Smooth muscle cell (in vitro differentiated cells): ENCODE measurements at regions not wholly inside any gene's neighbourhood (a gene's known extent, or its start where the extent isn't known, plus 50 kb on each side); places are given as distances from the start of the nearest gene placed in this dataset.

ENCODE experiments used
- DNase-seq: peaks from one replicate; lab custom pipeline; 2025; ENCODE audit not compliant: unreplicated experiment; lab: John Stamatoyannopoulos, UW
- H2AFZ ChIP-seq: fragments of 200-600 bp; sonication (generic); 2 replicates; pipeline ENCODE4 v1.6.0; 2016; ENCODE audit warnings: antibody characterized with exemption, low read depth, mild to moderate bottlenecking
- H3F3A ChIP-seq: fragments of 200-600 bp; sonication (generic); 2 replicates; pipeline ENCODE4 v1.6.0; 2017; ENCODE audit warnings: antibody characterized with exemption, low read depth
- H3K27ac ChIP-seq: fragments of 200-600 bp; sonication (generic); 2 replicates; pipeline ENCODE4 v1.5.1; 2016; ENCODE audit warnings: low read depth, mild to moderate bottlenecking
- H3K27me3 ChIP-seq: fragments of 200-600 bp; sonication (generic); 2 replicates; pipeline ENCODE4 v1.6.1; 2016; ENCODE audit warnings: low read depth, mild to moderate bottlenecking
- H3K36me3 ChIP-seq: fragments of 200-600 bp; sonication (generic); 2 replicates; pipeline ENCODE4 v1.5.1; 2016; ENCODE audit warnings: low read depth
- H3K4me1 ChIP-seq: fragments of 200-600 bp; sonication (generic); 2 replicates; pipeline ENCODE4 v1.5.1; 2016; ENCODE audit warnings: low read depth
- H3K4me2 ChIP-seq: fragments of 200-600 bp; sonication (generic); 2 replicates; pipeline ENCODE4 v1.6.0; 2016; ENCODE audit warnings: mild to moderate bottlenecking
- H3K4me3 ChIP-seq: fragments of 200-600 bp; sonication (generic); 2 replicates; pipeline ENCODE4 v1.5.1; 2016; ENCODE audit warnings: mild to moderate bottlenecking
- H3K79me2 ChIP-seq: fragments of 200-600 bp; sonication (generic); 2 replicates; pipeline ENCODE4 v1.6.0; 2016; ENCODE audit warnings: low read depth, mild to moderate bottlenecking
- H3K9ac ChIP-seq: fragments of 200-600 bp; sonication (generic); 2 replicates; pipeline ENCODE4 v1.6.0; 2016; ENCODE audit warnings: low read depth
- H3K9me3 ChIP-seq: fragments of 200-600 bp; sonication (generic); replicated peaks from 2 replicates; pipeline ENCODE4 v1.5.1; 2016; ENCODE audit warnings: low read depth
- H4K20me1 ChIP-seq: fragments of 200-600 bp; sonication (generic); 2 replicates; pipeline ENCODE4 v1.6.0; 2016; ENCODE audit warnings: low read depth
- WGBS: methylation state at CpG from one replicate; pipeline ENCODE4 v1.1.7; 2016; ENCODE audit warnings: low lambda C conversion rate; 5-methylcytosine and 5-hydroxymethylcytosine counted together
- TF ChIP-seq, protein P1 (sequence below): fragments of 200-600 bp; sonication (generic); IDR thresholded peaks from 2 replicates; pipeline ENCODE4 v1.5.1; 2017; ENCODE audit warnings: borderline replicate concordance, mild to moderate bottlenecking, antibody characterized with exemption; ENCODE audit not compliant: insufficient read depth, poor library complexity, severe bottlenecking

DNA sequence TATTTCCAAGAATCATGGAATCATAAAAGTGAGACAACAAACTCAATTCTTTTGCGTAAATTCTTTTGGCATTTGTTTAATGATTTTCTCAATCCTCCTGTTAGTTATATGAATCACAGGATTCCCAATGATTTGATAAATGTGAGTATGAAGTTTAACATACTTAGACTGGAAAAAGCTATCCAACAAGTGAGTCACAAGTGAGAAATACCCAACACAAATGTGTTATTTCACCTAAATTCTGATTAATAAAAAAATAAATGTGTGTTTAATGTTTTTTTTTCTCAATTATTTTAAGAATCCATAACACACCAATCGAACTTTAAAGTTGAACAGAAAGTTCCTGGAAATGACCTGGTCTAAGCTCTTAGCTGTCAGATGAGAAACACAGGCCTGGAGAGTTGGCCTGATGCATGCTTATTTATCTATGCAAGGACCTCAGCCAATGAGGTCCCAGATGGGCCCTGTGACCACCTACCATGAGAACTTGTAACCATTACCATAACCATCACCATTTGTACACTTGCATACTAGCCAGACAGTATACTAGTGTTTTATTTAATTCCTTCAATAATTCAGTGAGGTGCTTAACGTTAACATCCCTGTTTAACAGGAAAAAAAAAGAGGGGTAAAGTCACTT lies 386.7 kb downstream of the SPRY1 start:
- 86% methylated on average over 3 of the region's 3 CpGs for WGBS

DNA sequence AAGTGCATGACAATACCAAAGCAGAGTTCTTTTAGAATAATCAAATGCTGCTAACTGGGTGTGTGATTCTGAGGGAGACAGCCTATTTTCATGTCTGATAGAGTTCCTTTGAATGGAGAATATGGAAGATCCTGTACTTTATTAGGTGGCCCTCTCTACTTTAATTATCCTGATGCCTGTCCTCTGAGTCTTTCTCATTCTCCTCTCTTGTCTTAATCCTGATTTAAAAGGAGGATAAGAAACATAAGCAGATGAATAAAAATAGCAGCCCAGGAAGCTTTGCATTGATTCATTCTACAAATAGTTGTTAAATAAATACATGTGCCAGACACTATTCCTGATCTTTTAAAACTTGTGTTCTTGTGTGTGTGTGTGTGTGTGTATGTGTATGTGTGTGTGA lies 387.3 kb downstream of the SPRY1 start:
- DNase-seq, result no peak
- Histone ChIP-seq H2AFZ (peak overlapping the region; percentile 51), H3K27ac (peak overlapping the region; percentile 2)

More for the DNA sequence above, 386.7 kb downstream of the SPRY1 start:
- peak overlapping the region; percentile 9 for H2AFZ ChIP-seq
- H3F3A ChIP-seq, result no peaks in the 10 kb centered on the region
- no peaks in the 10 kb centered on the region for H3K36me3 ChIP-seq
- H3K9ac ChIP-seq, result no peak overlapping the region
- H3K27me3 ChIP-seq, result no peaks in the 10 kb centered on the region
- H3K9me3 ChIP-seq, result no peaks in the 10 kb centered on the region
- H3K27ac ChIP-seq, result peak overlapping the region; percentile 2
- no peaks in the 10 kb centered on the region for H4K20me1 ChIP-seq
- H3K4me3 ChIP-seq, result no peak overlapping the region
- H3K79me2 ChIP-seq, result no peaks in the 10 kb centered on the region
- peaks cover 15% of the 10 kb centered on the region for H3K4me1 ChIP-seq
- no peak for DNase-seq
- TF ChIP-seq, protein P1, sequence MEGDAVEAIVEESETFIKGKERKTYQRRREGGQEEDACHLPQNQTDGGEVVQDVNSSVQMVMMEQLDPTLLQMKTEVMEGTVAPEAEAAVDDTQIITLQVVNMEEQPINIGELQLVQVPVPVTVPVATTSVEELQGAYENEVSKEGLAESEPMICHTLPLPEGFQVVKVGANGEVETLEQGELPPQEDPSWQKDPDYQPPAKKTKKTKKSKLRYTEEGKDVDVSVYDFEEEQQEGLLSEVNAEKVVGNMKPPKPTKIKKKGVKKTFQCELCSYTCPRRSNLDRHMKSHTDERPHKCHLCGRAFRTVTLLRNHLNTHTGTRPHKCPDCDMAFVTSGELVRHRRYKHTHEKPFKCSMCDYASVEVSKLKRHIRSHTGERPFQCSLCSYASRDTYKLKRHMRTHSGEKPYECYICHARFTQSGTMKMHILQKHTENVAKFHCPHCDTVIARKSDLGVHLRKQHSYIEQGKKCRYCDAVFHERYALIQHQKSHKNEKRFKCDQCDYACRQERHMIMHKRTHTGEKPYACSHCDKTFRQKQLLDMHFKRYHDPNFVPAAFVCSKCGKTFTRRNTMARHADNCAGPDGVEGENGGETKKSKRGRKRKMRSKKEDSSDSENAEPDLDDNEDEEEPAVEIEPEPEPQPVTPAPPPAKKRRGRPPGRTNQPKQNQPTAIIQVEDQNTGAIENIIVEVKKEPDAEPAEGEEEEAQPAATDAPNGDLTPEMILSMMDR, result no peak
- H3K4me2 ChIP-seq, result peak overlapping the region; percentile 45

DNA sequence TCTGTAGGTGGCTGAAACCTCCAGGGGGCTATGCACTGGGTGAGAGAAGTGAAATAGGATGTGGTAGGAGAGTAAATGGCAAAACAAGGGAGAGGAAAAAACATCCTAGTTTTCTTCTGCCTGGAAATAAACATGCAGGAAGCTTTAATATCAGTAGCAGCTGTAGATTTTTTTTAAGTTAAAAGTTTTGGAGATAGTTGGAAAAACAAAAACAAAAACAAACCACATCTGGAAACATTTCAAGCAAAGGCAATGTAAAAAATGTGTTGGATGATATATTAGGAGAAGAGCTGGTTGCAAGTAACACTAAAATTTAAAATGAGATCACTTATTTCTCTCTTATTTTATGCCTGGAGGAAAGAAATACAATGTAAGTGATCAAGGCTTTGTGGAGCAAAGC lies 388.0 kb downstream of the SPRY1 start:
- Histone ChIP-seq H3K79me2 (no peaks in the 10 kb centered on the region), H2AFZ (peak overlapping the region; percentile 51), H3K9ac (no peak overlapping the region), H3K9me3 (no peaks in the 10 kb centered on the region), H3K4me3 (no peak overlapping the region), H3K36me3 (no peaks in the 10 kb centered on the region), H4K20me1 (no peaks in the 10 kb centered on the region), H3K27me3 (no peaks in the 10 kb centered on the region), H3K4me2 (peak overlapping the region; percentile 45), H3K27ac (peak overlapping the region; percentile 2), H3F3A (no peaks in the 10 kb centered on the region), H3K4me1 (peaks cover 15% of the 10 kb centered on the region)
- DNase-seq, result no peak
- TF ChIP-seq, protein P1, result no peak

More for the DNA sequence above, 387.3 kb downstream of the SPRY1 start:
- H3K4me2 ChIP-seq, result peak overlapping the region; percentile 45
- peaks cover 15% of the 10 kb centered on the region for H3K4me1 ChIP-seq
- no peaks in the 10 kb centered on the region for H4K20me1 ChIP-seq
- H3K79me2 ChIP-seq, result no peaks in the 10 kb centered on the region
- TF ChIP-seq, protein P1, result no peak
- H3F3A ChIP-seq, result no peaks in the 10 kb centered on the region
- no peaks in the 10 kb centered on the region for H3K9me3 ChIP-seq
- no peak overlapping the region for H3K9ac ChIP-seq
- H3K4me3 ChIP-seq, result no peak overlapping the region
- H3K36me3 ChIP-seq, result no peaks in the 10 kb centered on the region
- no peaks in the 10 kb centered on the region for H3K27me3 ChIP-seq

DNA sequence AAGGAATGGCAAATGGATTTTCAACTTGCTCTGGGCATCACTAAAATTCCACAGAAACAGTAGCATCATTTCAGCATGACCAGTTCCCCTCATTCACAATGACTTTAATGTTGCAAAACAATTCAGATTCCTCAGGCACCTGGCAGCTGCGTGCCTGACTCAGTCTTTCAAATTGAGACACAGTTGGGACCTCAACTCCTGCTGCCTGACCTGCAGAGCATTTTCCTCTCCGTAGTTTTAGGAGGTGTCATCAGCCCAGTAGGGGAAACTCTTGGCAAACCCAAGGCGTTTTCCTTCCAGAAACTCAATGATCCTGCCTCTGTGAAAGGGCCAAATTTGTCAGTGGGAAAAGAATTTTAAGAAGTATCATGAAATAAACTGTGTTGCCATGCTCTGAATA lies 388.9 kb downstream of the SPRY1 start:
- Histone ChIP-seq H3K4me3 (no peak overlapping the region), H3K4me1 (peaks cover 15% of the 10 kb centered on the region), H3K79me2 (no peaks in the 10 kb centered on the region), H3K9me3 (no peaks in the 10 kb centered on the region), H3K4me2 (no peak overlapping the region), H3K9ac (no peak overlapping the region), H3K36me3 (no peaks in the 10 kb centered on the region), H2AFZ (no peak overlapping the region), H3K27ac (no peak overlapping the region), H3K27me3 (no peaks in the 10 kb centered on the region), H4K20me1 (no peaks in the 10 kb centered on the region), H3F3A (no peaks in the 10 kb centered on the region)
- DNase-seq, result no peak
- WGBS, result 66% methylated on average over 3 of the region's 3 CpGs
- TF ChIP-seq, protein P1, result no peak
